ENCODE measurements at regions not wholly inside any gene's neighbourhood (a gene's known extent, or its start where the extent isn't known, plus 50 kb on each side); places are given as distances from the start of the nearest gene placed in this dataset.

- TF ChIP-seq CTCF (IDR thresholded peaks at IDR 0.05) (no peak), POLR2A (IDR thresholded peaks at IDR 0.05) (no peak)
These were observed 114.2 kb upstream of the MIR17HG start for GRCh38 chr13:91233291-91233690.

Measured in esophagus squamous epithelium (tissue), 4 donors.